Sigmoid colon (tissue), 6 donors: ENCODE measurements at regions not wholly inside any gene's neighbourhood (a gene's known extent, or its start where the extent isn't known, plus 50 kb on each side); places are given as distances from the start of the nearest gene placed in this dataset.

ENCODE experiments used
- DNase-seq: peaks from one replicate; pipeline ENCODE4 v3.0.0-alpha.2; 2019
- H3K27ac ChIP-seq, 4 donors: fragments of 200-600 bp; sonication (generic); one replicate each; pipeline ENCODE4 v1.5.1; 2016 to 2019; ENCODE audit warnings: mild to moderate bottlenecking in 1 of 4
- H3K27me3 ChIP-seq, 3 donors: fragments of 200-600 bp; sonication (generic); one replicate each; pipeline ENCODE4 v1.5.1; 2019; ENCODE audit warnings: mild to moderate bottlenecking in 1 of 3
- H3K36me3 ChIP-seq, 4 donors: fragments of 200-600 bp; sonication (generic); one replicate each; pipeline ENCODE4 v1.5.1; 2016 to 2019
- H3K4me1 ChIP-seq, 4 donors: fragments of 200-600 bp; sonication (generic); one replicate each; pipeline ENCODE4 v1.5.1; 2017 to 2019
- H3K4me3 ChIP-seq, 4 donors: fragments of 200-600 bp; sonication (generic); one replicate each; pipeline ENCODE4 v1.5.1; 2017 to 2019; ENCODE audit warnings: mild to moderate bottlenecking in 2 of 4, moderate library complexity in 1 of 4
- H3K9me3 ChIP-seq, 4 donors: fragments of 200-600 bp in 3 of 4; sonication (generic) in 3 of 4; one replicate each; pipeline versions ENCODE4 v1.5.1 to v1.6.1; 2013 to 2019
- EP300 ChIP-seq, 4 donors: sonication (generic); formaldehyde crosslinking; IDR thresholded peaks; one replicate each; pipeline ENCODE4 v1.6.1; 2017; ENCODE audit warnings: antibody characterized with exemption in 4 of 4
- POLR2A ChIP-seq, 2 donors: fragments of 450-650 bp; IDR thresholded peaks; one replicate each; pipeline ENCODE4 v1.6.1; 2016; ENCODE audit warnings: antibody characterized with exemption in 2 of 2, mild to moderate bottlenecking in 2 of 2, moderate library complexity in 2 of 2
- POLR2AphosphoS5 ChIP-seq, 4 donors: sonication (generic); formaldehyde crosslinking; IDR thresholded peaks; one replicate each; pipeline ENCODE4 v1.6.1; 2017; ENCODE audit warnings: antibody characterized with exemption in 4 of 4
- WGBS, 2 donors: extraction: QIAGEN DNeasy Blood & Tissue Kit; methylation state at CpG; one replicate each; pipeline ENCODE4 v1.1.7; 2013; 5-methylcytosine and 5-hydroxymethylcytosine counted together
- intact Hi-C: fragments of 100-400 bp; cut with DNase I; formaldehyde crosslinking; loops from one replicate; pipeline ENCODE4 v1.15.1; 2023
- TF ChIP-seq, protein P1 (sequence below), 4 experiments: fragments of 450-650 bp in 3 of 4; fragments of 200-600 bp in 1 of 4; IDR thresholded peaks; one replicate each; pipeline ENCODE4 v1.5.1; 2016 to 2019; ENCODE audit warnings: antibody characterized with exemption in 4 of 4, mild to moderate bottlenecking in 3 of 4, moderate library complexity in 2 of 4
- donor health status: healthy with polysubstance abuse.
- donor health status: healthy.

DNA sequence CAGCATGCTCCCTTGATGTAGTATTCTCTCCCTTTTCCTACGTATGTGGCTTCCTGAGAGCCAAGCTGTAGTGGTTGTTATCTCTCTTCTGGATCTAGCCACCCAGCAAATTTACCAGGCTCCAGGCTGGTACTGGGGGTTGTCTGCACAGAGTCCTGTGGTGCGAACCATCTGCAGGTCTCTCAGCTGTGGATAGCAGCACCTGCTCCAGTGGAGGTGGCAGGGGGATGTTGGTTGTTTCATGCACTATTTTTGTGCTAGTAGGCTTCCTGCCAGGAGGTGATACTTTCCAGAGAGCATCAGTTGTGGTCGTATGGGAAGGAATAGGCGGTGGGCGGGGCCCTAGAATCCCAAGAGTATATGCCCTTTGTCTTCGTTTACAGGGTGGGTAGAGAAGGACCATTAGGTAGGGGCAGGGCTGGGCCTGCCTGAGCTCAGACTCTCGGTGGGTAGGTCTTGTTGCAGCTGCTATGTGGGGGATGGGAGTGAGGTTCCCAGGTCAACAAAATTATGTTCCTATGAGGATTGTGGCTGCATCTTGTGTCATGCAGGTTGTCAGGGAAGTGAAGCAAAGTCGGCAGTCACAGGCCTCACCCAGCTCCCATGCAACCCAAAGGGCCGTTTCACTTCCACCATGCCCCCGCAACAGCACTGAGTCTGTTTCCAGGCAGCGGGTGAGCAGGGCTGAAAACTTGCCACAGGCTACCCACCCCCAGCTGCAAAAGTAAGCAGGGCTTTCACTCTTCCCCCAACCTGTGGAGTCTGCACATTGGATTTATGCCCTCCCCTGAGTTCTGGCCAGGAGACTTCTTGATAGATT lies 1139.5 kb downstream of the BCL11A start:
- 54 to 75% methylated on average over 11 of the region's 11 CpGs for WGBS, 2 donors
- no peaks in the 10 kb centered on the region for H3K36me3 ChIP-seq
- TF ChIP-seq POLR2AphosphoS5 (IDR thresholded peaks at IDR 0.05) = no peak
- no peak for TF ChIP-seq EP300 (IDR thresholded peaks at IDR 0.05)
- TF ChIP-seq POLR2A (IDR thresholded peaks at IDR 0.05) = no peak
- TF ChIP-seq, protein P1, sequence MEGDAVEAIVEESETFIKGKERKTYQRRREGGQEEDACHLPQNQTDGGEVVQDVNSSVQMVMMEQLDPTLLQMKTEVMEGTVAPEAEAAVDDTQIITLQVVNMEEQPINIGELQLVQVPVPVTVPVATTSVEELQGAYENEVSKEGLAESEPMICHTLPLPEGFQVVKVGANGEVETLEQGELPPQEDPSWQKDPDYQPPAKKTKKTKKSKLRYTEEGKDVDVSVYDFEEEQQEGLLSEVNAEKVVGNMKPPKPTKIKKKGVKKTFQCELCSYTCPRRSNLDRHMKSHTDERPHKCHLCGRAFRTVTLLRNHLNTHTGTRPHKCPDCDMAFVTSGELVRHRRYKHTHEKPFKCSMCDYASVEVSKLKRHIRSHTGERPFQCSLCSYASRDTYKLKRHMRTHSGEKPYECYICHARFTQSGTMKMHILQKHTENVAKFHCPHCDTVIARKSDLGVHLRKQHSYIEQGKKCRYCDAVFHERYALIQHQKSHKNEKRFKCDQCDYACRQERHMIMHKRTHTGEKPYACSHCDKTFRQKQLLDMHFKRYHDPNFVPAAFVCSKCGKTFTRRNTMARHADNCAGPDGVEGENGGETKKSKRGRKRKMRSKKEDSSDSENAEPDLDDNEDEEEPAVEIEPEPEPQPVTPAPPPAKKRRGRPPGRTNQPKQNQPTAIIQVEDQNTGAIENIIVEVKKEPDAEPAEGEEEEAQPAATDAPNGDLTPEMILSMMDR (IDR thresholded peaks at IDR 0.05) = no peak
- H3K4me3 ChIP-seq = no peak overlapping the region
- intact Hi-C loops = no loop called here
- no peaks in the 10 kb centered on the region for H3K4me1 ChIP-seq
- no peaks in the 10 kb centered on the region for H3K27me3 ChIP-seq
- H3K27ac ChIP-seq = no peak overlapping the region
- DNase-seq = no peak
- peaks cover 0 to 3% (median 0%) of the 10 kb centered on the region in 4 donors for H3K9me3 ChIP-seq

DNA sequence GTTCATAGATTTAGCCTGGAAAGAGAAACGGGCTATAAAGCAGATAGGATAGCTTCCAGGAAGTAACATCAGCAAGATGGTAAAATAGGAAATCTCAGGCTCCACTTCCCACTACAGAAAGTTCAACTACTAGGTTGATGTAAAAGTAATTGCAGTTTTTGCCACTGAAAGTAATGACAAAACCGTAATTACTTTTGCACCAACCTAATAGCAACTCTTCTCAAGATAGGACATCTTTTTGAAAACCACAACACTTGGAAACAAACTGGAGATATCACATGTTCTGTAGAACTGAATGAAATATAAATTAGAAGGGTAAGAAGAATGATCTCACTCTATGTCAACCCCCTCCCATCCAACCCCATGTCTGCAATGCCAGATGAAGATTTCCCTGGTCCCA lies 1154.3 kb downstream of the BCL11A start:
- intact Hi-C loops = no loop called here
- no peaks in the 10 kb centered on the region for H3K36me3 ChIP-seq
- H3K4me1 ChIP-seq = no peaks in the 10 kb centered on the region
- DNase-seq = no peak
- TF ChIP-seq, protein P1 (IDR thresholded peaks at IDR 0.05) = no peak
- TF ChIP-seq POLR2AphosphoS5 (IDR thresholded peaks at IDR 0.05) (no peak), POLR2A (IDR thresholded peaks at IDR 0.05) (no peak), EP300 (IDR thresholded peaks at IDR 0.05) (no peak)
- H3K4me3 ChIP-seq = no peak overlapping the region
- WGBS, 2 donors = 92 to 94% methylated on average over 2 of the region's 2 CpGs
- no peak overlapping the region for H3K27ac ChIP-seq
- no peaks in the 10 kb centered on the region for H3K9me3 ChIP-seq
- no peaks in the 10 kb centered on the region for H3K27me3 ChIP-seq

DNA sequence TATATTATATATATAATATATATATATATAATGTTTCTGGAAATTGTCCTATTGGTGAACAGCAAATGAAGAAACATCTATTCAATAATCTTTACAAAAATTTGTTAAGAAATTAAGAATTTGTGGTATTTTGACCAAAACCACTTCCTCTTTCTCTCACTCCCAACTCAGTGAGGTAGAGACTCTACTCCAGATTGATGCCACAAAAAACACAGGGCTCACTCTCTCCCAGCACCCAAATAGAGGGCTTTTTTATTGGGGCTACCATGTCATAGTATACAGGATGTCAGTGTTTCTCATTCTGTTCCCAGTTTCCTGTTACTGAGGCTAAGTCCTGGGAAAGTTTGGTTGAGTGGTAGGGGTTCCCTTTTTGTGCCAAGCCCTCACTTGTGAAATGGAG lies 1155.4 kb downstream of the BCL11A start:
- H3K36me3 ChIP-seq = no peaks in the 10 kb centered on the region
- TF ChIP-seq, protein P1 (IDR thresholded peaks at IDR 0.05) = no peak
- TF ChIP-seq POLR2AphosphoS5 (IDR thresholded peaks at IDR 0.05) (no peak), POLR2A (IDR thresholded peaks at IDR 0.05) (no peak)
- no peak for DNase-seq
- no peaks in the 10 kb centered on the region for H3K27me3 ChIP-seq
- H3K9me3 ChIP-seq = no peaks in the 10 kb centered on the region
- H3K4me3 ChIP-seq = no peak overlapping the region
- H3K4me1 ChIP-seq = no peaks in the 10 kb centered on the region
- intact Hi-C loops = no loop called here
- H3K27ac ChIP-seq = no peak overlapping the region

DNA sequence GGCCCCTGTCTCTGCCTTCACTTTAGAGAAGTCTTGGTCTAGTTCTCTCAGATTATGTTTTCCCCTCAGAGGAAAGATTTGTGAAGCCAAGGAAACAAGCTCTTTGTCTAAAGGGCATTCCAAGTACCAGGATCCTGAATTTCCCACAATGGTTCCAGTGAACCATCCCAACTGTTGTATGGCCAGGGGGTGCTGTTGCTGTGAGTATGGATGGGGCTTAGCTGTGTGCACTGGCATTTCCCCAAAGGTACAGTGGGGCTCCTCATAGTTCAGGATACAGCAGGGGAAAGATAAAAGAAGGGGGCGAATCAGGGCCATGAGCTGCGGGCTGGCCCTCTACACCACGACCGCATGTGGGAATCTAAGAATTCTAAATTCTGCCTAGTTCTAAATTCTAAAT lies 1154.0 kb upstream of the FANCL start:
- intact Hi-C loops = no loop called here
- no peaks in the 10 kb centered on the region for H3K27me3 ChIP-seq
- no peaks in the 10 kb centered on the region for H3K4me1 ChIP-seq
- no peak overlapping the region for H3K4me3 ChIP-seq
- WGBS, 2 donors = 96 to 97% methylated on average over 4 of the region's 4 CpGs
- no peaks in the 10 kb centered on the region for H3K36me3 ChIP-seq
- H3K9me3 ChIP-seq = no peaks in the 10 kb centered on the region
- no peak overlapping the region for H3K27ac ChIP-seq
- DNase-seq = no peak
- TF ChIP-seq POLR2AphosphoS5 (IDR thresholded peaks at IDR 0.05) (no peak), EP300 (IDR thresholded peaks at IDR 0.05) (no peak), POLR2A (IDR thresholded peaks at IDR 0.05) (no peak)
- TF ChIP-seq, protein P1 (IDR thresholded peaks at IDR 0.05) = no peak

DNA sequence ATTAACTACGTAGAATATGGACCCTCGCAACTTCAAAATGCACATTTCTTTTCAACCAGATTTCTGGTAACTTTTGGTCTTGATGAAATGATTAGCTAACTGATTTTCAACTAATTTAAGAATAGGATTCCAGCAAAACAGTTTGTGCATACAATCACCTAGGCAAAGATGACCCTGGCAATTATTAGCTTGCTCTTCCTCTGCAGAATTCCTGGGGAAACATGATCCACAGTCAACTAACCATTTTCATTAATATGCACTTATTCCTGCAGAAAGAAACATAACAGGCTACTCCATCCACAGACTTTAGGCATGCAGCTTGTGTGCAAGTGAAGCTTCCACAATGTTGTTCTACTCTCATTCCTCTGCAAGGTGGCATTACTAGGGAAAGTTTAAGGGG lies 1150.8 kb upstream of the FANCL start:
- TF ChIP-seq POLR2A (IDR thresholded peaks at IDR 0.05) = no peak
- no peak for TF ChIP-seq POLR2AphosphoS5 (IDR thresholded peaks at IDR 0.05)
- TF ChIP-seq, protein P1 (IDR thresholded peaks at IDR 0.05) = no peak
- no peak for TF ChIP-seq EP300 (IDR thresholded peaks at IDR 0.05)
- H3K27me3 ChIP-seq = no peaks in the 10 kb centered on the region
- intact Hi-C loops = no loop called here
- DNase-seq = no peak
- H3K36me3 ChIP-seq = no peaks in the 10 kb centered on the region
- no peak overlapping the region for H3K4me3 ChIP-seq
- H3K9me3 ChIP-seq = no peaks in the 10 kb centered on the region
- H3K4me1 ChIP-seq = no peaks in the 10 kb centered on the region
- no peak overlapping the region for H3K27ac ChIP-seq
- 97 to 98% methylated on average over 2 of the region's 2 CpGs for WGBS, 2 donors
